ENCODE measurements at regions not wholly inside any gene's neighbourhood (a gene's known extent, or its start where the extent isn't known, plus 50 kb on each side); places are given as distances from the start of the nearest gene placed in this dataset.

DNA sequence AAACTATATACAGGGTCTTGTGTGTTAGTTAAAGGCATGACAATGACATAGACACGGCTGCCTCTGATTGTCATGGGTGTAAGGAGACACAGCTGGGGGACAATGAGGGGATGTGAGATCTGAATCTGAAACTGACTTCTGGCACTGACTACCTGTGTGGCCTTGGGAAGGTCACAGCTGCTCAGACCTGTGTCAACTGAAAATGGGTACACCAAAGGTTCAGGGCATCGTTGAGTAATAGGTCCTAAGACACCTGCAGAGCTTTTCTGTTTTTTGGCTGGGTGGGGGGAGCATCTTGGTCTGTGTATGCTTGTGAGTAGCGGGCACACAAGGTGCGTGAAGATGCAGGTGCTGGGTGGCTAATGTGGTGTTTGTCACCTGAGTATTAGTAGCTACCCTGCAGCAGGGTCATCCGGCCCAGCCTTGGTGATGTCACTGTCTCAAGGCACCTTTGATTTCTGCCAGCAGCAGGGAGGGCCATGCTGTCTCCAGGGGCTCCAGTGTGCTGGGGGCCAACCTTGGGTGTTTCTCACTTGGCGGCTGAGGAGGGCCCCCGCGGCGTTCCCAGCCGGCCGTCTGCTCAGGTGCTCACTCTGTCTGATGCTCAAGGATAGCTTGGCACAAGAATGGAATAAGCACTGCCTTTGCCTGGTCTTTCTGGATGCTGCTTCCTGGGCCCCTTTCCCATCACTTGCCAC is 53.1 kb upstream of the HS6ST1 start:
- H3K36me3 Mint-ChIP-seq (ENCODE audit: insufficient read depth) = no peaks in the 10 kb centered on the region
- no peak for DNase-seq (ENCODE audit: low spot score, unreplicated experiment)
- peaks cover 11% of the 10 kb centered on the region for H3K4me1 Mint-ChIP-seq (ENCODE audit: low read depth)
- TF ChIP-seq, protein P1, sequence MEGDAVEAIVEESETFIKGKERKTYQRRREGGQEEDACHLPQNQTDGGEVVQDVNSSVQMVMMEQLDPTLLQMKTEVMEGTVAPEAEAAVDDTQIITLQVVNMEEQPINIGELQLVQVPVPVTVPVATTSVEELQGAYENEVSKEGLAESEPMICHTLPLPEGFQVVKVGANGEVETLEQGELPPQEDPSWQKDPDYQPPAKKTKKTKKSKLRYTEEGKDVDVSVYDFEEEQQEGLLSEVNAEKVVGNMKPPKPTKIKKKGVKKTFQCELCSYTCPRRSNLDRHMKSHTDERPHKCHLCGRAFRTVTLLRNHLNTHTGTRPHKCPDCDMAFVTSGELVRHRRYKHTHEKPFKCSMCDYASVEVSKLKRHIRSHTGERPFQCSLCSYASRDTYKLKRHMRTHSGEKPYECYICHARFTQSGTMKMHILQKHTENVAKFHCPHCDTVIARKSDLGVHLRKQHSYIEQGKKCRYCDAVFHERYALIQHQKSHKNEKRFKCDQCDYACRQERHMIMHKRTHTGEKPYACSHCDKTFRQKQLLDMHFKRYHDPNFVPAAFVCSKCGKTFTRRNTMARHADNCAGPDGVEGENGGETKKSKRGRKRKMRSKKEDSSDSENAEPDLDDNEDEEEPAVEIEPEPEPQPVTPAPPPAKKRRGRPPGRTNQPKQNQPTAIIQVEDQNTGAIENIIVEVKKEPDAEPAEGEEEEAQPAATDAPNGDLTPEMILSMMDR (IDR thresholded peaks at IDR 0.05; ENCODE audit: unreplicated experiment) = no peak
- peaks cover 18% of the 10 kb centered on the region for H3K27me3 Mint-ChIP-seq
- no peak overlapping the region for H3K4me3 Mint-ChIP-seq (ENCODE audit: low read depth)
- H3K27ac Mint-ChIP-seq = no peak overlapping the region
- peaks cover 3% of the 10 kb centered on the region for H3K9me3 Mint-ChIP-seq (ENCODE audit: low read depth)

DNA sequence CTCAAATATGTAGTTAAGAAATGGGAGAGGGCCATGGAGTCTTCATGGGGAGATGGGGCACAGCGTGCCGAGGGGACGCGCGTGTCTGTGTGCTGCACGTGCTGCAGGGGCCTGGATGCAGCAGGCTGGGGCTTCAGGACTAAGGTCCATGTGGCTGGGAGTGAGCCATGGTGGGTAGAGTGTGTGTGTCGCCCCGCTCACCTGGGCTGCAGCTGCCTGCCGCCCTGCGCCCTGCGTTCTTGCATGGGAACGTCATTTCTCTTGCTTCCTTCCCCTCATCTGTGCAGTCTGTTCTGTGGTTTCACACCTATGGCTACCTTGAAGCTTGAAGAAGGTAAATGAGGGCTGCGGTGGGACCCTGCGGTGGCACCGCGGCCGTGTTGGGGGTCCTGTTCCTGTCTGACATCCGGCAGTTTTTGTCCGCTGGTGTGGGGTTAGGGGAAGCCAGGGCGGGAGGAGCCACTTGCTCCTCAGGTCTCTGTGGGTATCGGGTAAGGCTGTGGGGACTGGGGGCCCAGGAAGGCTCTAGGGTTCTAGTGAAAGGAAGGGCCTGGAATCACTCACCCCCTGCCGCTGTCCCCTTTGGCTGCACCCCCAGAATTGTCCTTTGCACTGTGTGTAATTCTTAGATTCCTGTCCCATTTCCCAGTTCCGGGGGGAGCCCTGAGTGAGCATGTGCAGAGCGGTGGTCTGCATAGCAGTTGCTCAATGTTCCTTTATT is 54.1 kb upstream of the HS6ST1 start:
- TF ChIP-seq, protein P1 (IDR thresholded peaks at IDR 0.05; ENCODE audit: unreplicated experiment) = no peak
- H3K27ac Mint-ChIP-seq = no peak overlapping the region

DNA sequence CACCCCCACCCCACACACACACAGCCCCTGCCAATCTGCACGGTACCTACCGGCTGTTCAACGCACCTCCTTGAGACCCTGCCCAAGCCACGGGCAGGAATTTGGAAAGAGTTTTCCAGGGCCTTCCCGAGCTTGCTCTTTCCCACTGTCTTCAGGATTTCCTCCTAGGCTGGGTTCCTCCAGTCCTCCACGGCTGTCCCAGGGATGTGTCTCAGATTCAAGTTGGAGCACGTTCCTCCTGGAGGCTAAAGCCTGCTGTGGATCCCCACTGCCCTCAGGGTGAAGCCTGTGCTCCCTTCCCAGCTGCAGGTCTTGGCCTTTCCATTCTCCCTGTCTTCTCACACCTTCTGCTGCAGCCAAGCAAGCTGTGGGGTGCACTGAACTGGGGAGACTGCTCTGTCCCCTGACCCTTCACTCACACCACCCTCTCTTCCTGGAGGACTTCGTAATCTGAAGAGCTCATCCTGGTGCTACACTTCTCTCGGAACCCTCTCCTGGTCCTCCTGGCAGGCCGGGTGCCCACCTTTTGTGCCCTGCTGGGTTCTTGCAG is 54.9 kb upstream of the HS6ST1 start:
- H3K36me3 Mint-ChIP-seq (ENCODE audit: insufficient read depth) = no peaks in the 10 kb centered on the region
- peaks cover 27% of the 10 kb centered on the region for H3K27me3 Mint-ChIP-seq
- TF ChIP-seq, protein P1 (IDR thresholded peaks at IDR 0.05; ENCODE audit: unreplicated experiment) = no peak
- H3K4me3 Mint-ChIP-seq (ENCODE audit: low read depth) = no peak overlapping the region
- H3K9me3 Mint-ChIP-seq (ENCODE audit: low read depth) = peaks cover 3% of the 10 kb centered on the region
- peak overlapping the region; percentile 64 for H3K27ac Mint-ChIP-seq
- H3K4me1 Mint-ChIP-seq (ENCODE audit: low read depth) = peaks cover 11% of the 10 kb centered on the region
- no peak for DNase-seq (ENCODE audit: low spot score, unreplicated experiment)

More for the DNA sequence above, 54.1 kb upstream of the HS6ST1 start:
- peaks cover 22% of the 10 kb centered on the region for H3K27me3 Mint-ChIP-seq
- no peaks in the 10 kb centered on the region for H3K36me3 Mint-ChIP-seq (ENCODE audit: insufficient read depth)
- no peak for DNase-seq (ENCODE audit: low spot score, unreplicated experiment)
- no peak overlapping the region for H3K4me3 Mint-ChIP-seq (ENCODE audit: low read depth)
- peaks cover 11% of the 10 kb centered on the region for H3K4me1 Mint-ChIP-seq (ENCODE audit: low read depth)
- peaks cover 3% of the 10 kb centered on the region for H3K9me3 Mint-ChIP-seq (ENCODE audit: low read depth)

DNA sequence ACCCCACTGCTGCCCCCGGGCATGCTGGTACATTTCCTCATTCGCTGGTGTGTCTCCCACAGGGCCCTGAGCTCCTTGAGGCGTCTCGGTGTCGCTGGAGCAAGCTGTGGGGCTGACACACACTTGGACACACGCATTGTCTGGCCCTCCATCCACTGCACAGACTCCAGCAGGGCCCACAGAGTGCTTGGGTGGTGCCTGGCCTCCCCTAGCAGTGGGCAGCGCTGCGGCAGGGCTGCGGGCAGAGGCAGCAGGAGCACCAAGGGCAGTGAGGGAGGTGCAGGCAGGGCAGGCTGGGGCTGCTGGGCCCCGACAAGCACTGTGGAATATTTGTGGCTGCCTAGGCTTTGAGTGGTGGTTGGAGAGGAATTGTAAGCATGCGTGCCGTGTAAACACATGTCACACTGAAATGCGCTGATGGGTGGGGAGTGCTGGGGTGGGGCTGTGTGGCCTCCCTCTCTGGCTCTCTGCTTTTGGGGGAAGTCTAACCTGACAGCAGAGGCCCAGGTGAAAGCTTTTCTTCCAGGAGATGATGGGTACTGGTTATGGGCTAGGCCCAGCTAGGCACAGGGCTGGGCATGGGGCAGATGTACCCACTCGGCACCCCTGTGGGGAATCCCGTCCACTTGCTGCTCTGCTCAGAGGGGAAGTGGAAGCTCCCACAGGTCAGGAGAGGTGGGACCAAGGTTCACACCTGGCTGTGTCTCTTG is 55.5 kb upstream of the HS6ST1 start:
- Mint-ChIP-seq H3K27me3 (peaks cover 27% of the 10 kb centered on the region), H3K9me3 (ENCODE audit: low read depth) (peaks cover 3% of the 10 kb centered on the region), H3K27ac (no peak overlapping the region), H3K4me1 (ENCODE audit: low read depth) (peaks cover 16% of the 10 kb centered on the region), H3K4me3 (ENCODE audit: low read depth) (no peak overlapping the region), H3K36me3 (ENCODE audit: insufficient read depth) (no peaks in the 10 kb centered on the region)
- TF ChIP-seq, protein P1 (IDR thresholded peaks at IDR 0.05; ENCODE audit: unreplicated experiment) = no peak
- DNase-seq (ENCODE audit: low spot score, unreplicated experiment) = no peak
